ENCODE measurements at regions not wholly inside any gene's neighbourhood (a gene's known extent, or its start where the extent isn't known, plus 50 kb on each side); places are given as distances from the start of the nearest gene placed in this dataset.
"Not testable (repeated sequence)": the region's sequence is repeated elsewhere in the genome, so short reads cannot be mapped to it uniquely, and the experiment has no call there.

- H3K27me3 ChIP-seq (replicated peaks; ENCODE audit: control insufficient read depth, insufficient read depth, low read length): no peaks in the 10 kb centered on the region
- peaks cover 4% of the 10 kb centered on the region for H3K4me1 ChIP-seq (ENCODE audit: control insufficient read depth, insufficient read depth, low read length)
- no peak for DNase-seq (ENCODE audit: low read depth)
- no peak overlapping the region for H3K4me3 ChIP-seq (ENCODE audit: low read length)
- no peak overlapping the region for H3K9ac ChIP-seq (ENCODE audit: low read length)
- H3K9me3 ChIP-seq (ENCODE audit: control insufficient read depth, low read length): no peaks in the 10 kb centered on the region
- no peaks in the 10 kb centered on the region for H3K36me3 ChIP-seq (ENCODE audit: control insufficient read depth, insufficient read depth, low read length, severe bottlenecking)
Measured at GRCh38 chr6:121617388-121617787, 181.9 kb downstream of the GJA1 start.

- no peak overlapping the region for H3K9ac ChIP-seq (ENCODE audit: low read length)
- no peaks in the 10 kb centered on the region for H3K36me3 ChIP-seq (ENCODE audit: control insufficient read depth, insufficient read depth, low read length, severe bottlenecking)
- no peaks in the 10 kb centered on the region for H3K9me3 ChIP-seq (ENCODE audit: control insufficient read depth, low read length)
- H3K4me3 ChIP-seq (ENCODE audit: low read length): no peak overlapping the region
- no peak for DNase-seq (ENCODE audit: low read depth)
- H3K27me3 ChIP-seq (replicated peaks; ENCODE audit: control insufficient read depth, insufficient read depth, low read length): no peaks in the 10 kb centered on the region
- H3K4me1 ChIP-seq (ENCODE audit: control insufficient read depth, insufficient read depth, low read length): peaks cover 4% of the 10 kb centered on the region
Measured at GRCh38 chr6:121619013-121619412, 183.6 kb downstream of the GJA1 start.

GRCh38 chr6:121619987-121620740, 184.7 kb downstream of the GJA1 start:
- H3K36me3 ChIP-seq (ENCODE audit: control insufficient read depth, insufficient read depth, low read length, severe bottlenecking): no peaks in the 10 kb centered on the region
- H3K27me3 ChIP-seq (replicated peaks; ENCODE audit: control insufficient read depth, insufficient read depth, low read length): no peaks in the 10 kb centered on the region
- DNase-seq (ENCODE audit: low read depth): no peak
- H3K4me1 ChIP-seq (ENCODE audit: control insufficient read depth, insufficient read depth, low read length): no peaks in the 10 kb centered on the region
- no peak overlapping the region for H3K4me3 ChIP-seq (ENCODE audit: low read length)
- no peaks in the 10 kb centered on the region for H3K9me3 ChIP-seq (ENCODE audit: control insufficient read depth, low read length)
- H3K9ac ChIP-seq (ENCODE audit: low read length): no peak overlapping the region

- H3K36me3 ChIP-seq (ENCODE audit: control insufficient read depth, insufficient read depth, low read length, severe bottlenecking): no peaks in the 10 kb centered on the region
- peaks cover 6% of the 10 kb centered on the region for H3K4me1 ChIP-seq (ENCODE audit: control insufficient read depth, insufficient read depth, low read length)
- H3K9me3 ChIP-seq (ENCODE audit: control insufficient read depth, low read length): peaks cover 16% of the 10 kb centered on the region
- H3K4me3 ChIP-seq (ENCODE audit: low read length): no peak overlapping the region
- H3K27me3 ChIP-seq (replicated peaks; ENCODE audit: control insufficient read depth, insufficient read depth, low read length): no peaks in the 10 kb centered on the region
- no peak for DNase-seq (ENCODE audit: low read depth)
- no peak overlapping the region for H3K9ac ChIP-seq (ENCODE audit: low read length)
Measured at GRCh38 chr6:121627761-121628160, 192.3 kb downstream of the GJA1 start.

GRCh38 chr6:121630716-121631115, 195.3 kb downstream of the GJA1 start:
- Histone ChIP-seq H3K4me3 (ENCODE audit: low read length) (no peak overlapping the region), H3K36me3 (ENCODE audit: control insufficient read depth, insufficient read depth, low read length, severe bottlenecking) (no peaks in the 10 kb centered on the region), H3K27me3 (replicated peaks; ENCODE audit: control insufficient read depth, insufficient read depth, low read length) (no peaks in the 10 kb centered on the region), H3K9ac (ENCODE audit: low read length) (no peak overlapping the region), H3K9me3 (ENCODE audit: control insufficient read depth, low read length) (peaks cover 28% of the 10 kb centered on the region), H3K4me1 (ENCODE audit: control insufficient read depth, insufficient read depth, low read length) (peaks cover 6% of the 10 kb centered on the region)
- no peak for DNase-seq (ENCODE audit: low read depth)

GRCh38 chr6:121631752-121632151, 196.3 kb downstream of the GJA1 start:
- not testable (repeated sequence) for H3K9ac ChIP-seq (ENCODE audit: low read length); DNase-seq (ENCODE audit: low read depth); H3K4me3 ChIP-seq (ENCODE audit: low read length); H3K27me3 ChIP-seq (replicated peaks; ENCODE audit: control insufficient read depth, insufficient read depth, low read length); H3K4me1 ChIP-seq (ENCODE audit: control insufficient read depth, insufficient read depth, low read length); H3K36me3 ChIP-seq (ENCODE audit: control insufficient read depth, insufficient read depth, low read length, severe bottlenecking)
- H3K9me3 ChIP-seq (ENCODE audit: control insufficient read depth, low read length): peaks cover 38% of the 10 kb centered on the region

GRCh38 chr6:121633309-121633708, 197.9 kb downstream of the GJA1 start:
- no peaks in the 10 kb centered on the region for H3K36me3 ChIP-seq (ENCODE audit: control insufficient read depth, insufficient read depth, low read length, severe bottlenecking)
- DNase-seq (ENCODE audit: low read depth): no peak
- no peak overlapping the region for H3K4me3 ChIP-seq (ENCODE audit: low read length)
- no peak overlapping the region for H3K9ac ChIP-seq (ENCODE audit: low read length)
- H3K9me3 ChIP-seq (ENCODE audit: control insufficient read depth, low read length): peaks cover 47% of the 10 kb centered on the region
- no peaks in the 10 kb centered on the region for H3K27me3 ChIP-seq (replicated peaks; ENCODE audit: control insufficient read depth, insufficient read depth, low read length)
- H3K4me1 ChIP-seq (ENCODE audit: control insufficient read depth, insufficient read depth, low read length): no peaks in the 10 kb centered on the region

- not testable (repeated sequence) for H3K4me1 ChIP-seq (ENCODE audit: control insufficient read depth, insufficient read depth, low read length); DNase-seq (ENCODE audit: low read depth); H3K4me3 ChIP-seq (ENCODE audit: low read length)
Measured at GRCh38 chr6:121634586-121634985, 199.1 kb downstream of the GJA1 start.

GRCh38 chr6:121635355-121635754, 199.9 kb downstream of the GJA1 start:
- H3K9me3 ChIP-seq (ENCODE audit: control insufficient read depth, low read length): peaks cover 47% of the 10 kb centered on the region
- no peak for DNase-seq (ENCODE audit: low read depth)
- H3K4me1 ChIP-seq (ENCODE audit: control insufficient read depth, insufficient read depth, low read length): no peaks in the 10 kb centered on the region
- H3K36me3 ChIP-seq (ENCODE audit: control insufficient read depth, insufficient read depth, low read length, severe bottlenecking): no peaks in the 10 kb centered on the region
- H3K4me3 ChIP-seq (ENCODE audit: low read length): no peak overlapping the region
- H3K9ac ChIP-seq (ENCODE audit: low read length): no peak overlapping the region
- H3K27me3 ChIP-seq (replicated peaks; ENCODE audit: control insufficient read depth, insufficient read depth, low read length): no peaks in the 10 kb centered on the region

More at GRCh38 chr6:121634586-121634985, 199.1 kb downstream of the GJA1 start:
- H3K9ac ChIP-seq (ENCODE audit: low read length); H3K36me3 ChIP-seq (ENCODE audit: control insufficient read depth, insufficient read depth, low read length, severe bottlenecking); H3K27me3 ChIP-seq (replicated peaks; ENCODE audit: control insufficient read depth, insufficient read depth, low read length): not testable (repeated sequence)
- peaks cover 47% of the 10 kb centered on the region for H3K9me3 ChIP-seq (ENCODE audit: control insufficient read depth, low read length)

GRCh38 chr6:121636217-121636616, 200.8 kb downstream of the GJA1 start:
- not testable (repeated sequence) for H3K27me3 ChIP-seq (replicated peaks; ENCODE audit: control insufficient read depth, insufficient read depth, low read length); H3K9ac ChIP-seq (ENCODE audit: low read length); DNase-seq (ENCODE audit: low read depth); H3K4me1 ChIP-seq (ENCODE audit: control insufficient read depth, insufficient read depth, low read length); H3K36me3 ChIP-seq (ENCODE audit: control insufficient read depth, insufficient read depth, low read length, severe bottlenecking)
- Histone ChIP-seq H3K4me3 (ENCODE audit: low read length) (peak overlapping the region; percentile 37), H3K9me3 (ENCODE audit: control insufficient read depth, low read length) (peaks cover 43% of the 10 kb centered on the region)

GRCh38 chr6:121639021-121639420, 203.6 kb downstream of the GJA1 start:
- no peak for DNase-seq (ENCODE audit: low read depth)
- H3K4me1 ChIP-seq (ENCODE audit: control insufficient read depth, insufficient read depth, low read length): no peaks in the 10 kb centered on the region
- no peaks in the 10 kb centered on the region for H3K36me3 ChIP-seq (ENCODE audit: control insufficient read depth, insufficient read depth, low read length, severe bottlenecking)
- peaks cover 27% of the 10 kb centered on the region for H3K9me3 ChIP-seq (ENCODE audit: control insufficient read depth, low read length)
- no peaks in the 10 kb centered on the region for H3K27me3 ChIP-seq (replicated peaks; ENCODE audit: control insufficient read depth, insufficient read depth, low read length)
- H3K4me3 ChIP-seq (ENCODE audit: low read length): no peak overlapping the region
- H3K9ac ChIP-seq (ENCODE audit: low read length): no peak overlapping the region

GRCh38 chr6:121641158-121641557, 205.7 kb downstream of the GJA1 start:
- no peaks in the 10 kb centered on the region for H3K36me3 ChIP-seq (ENCODE audit: control insufficient read depth, insufficient read depth, low read length, severe bottlenecking)
- no peak overlapping the region for H3K4me3 ChIP-seq (ENCODE audit: low read length)
- H3K27me3 ChIP-seq (replicated peaks; ENCODE audit: control insufficient read depth, insufficient read depth, low read length): no peaks in the 10 kb centered on the region
- H3K9ac ChIP-seq (ENCODE audit: low read length): no peak overlapping the region
- H3K9me3 ChIP-seq (ENCODE audit: control insufficient read depth, low read length): peaks cover 15% of the 10 kb centered on the region
- no peaks in the 10 kb centered on the region for H3K4me1 ChIP-seq (ENCODE audit: control insufficient read depth, insufficient read depth, low read length)
- no peak for DNase-seq (ENCODE audit: low read depth)
